HT1080 (cell line): ENCODE measurements at regions not wholly inside any gene's neighbourhood (a gene's known extent, or its start where the extent isn't known, plus 50 kb on each side); places are given as distances from the start of the nearest gene placed in this dataset.
"Not testable (repeated sequence)": the region's sequence is repeated elsewhere in the genome, so short reads cannot be mapped to it uniquely, and the experiment has no call there.

Experiments
- DNase-seq: peaks from one replicate; pipeline ENCODE4 v3.0.0-alpha.2; 2015; ENCODE audit warnings: low read depth

GRCh38 chr20:1811621-1812498 is 83.3 kb upstream of the SIRPA start:
- no peak for DNase-seq

GRCh38 chr20:1810926-1811620 is 84.1 kb upstream of the SIRPA start:
- no peak for DNase-seq

GRCh38 chr20:1810572-1810925 is 84.7 kb upstream of the SIRPA start:
- DNase-seq: no peak

GRCh38 chr20:1809611-1810510 is 85.3 kb upstream of the SIRPA start:
- DNase-seq: peak; percentile 58

GRCh38 chr20:1809131-1809572 is 86.1 kb upstream of the SIRPA start:
- peak; percentile 86 for DNase-seq

- no peak for DNase-seq
These were observed 87.1 kb upstream of the SIRPA start for GRCh38 chr20:1808101-1808500.

- DNase-seq: no peak
These were observed 87.8 kb upstream of the SIRPA start for GRCh38 chr20:1807394-1807793.

GRCh38 chr20:1806456-1806855 is 88.8 kb upstream of the SIRPA start:
- DNase-seq: no peak

- no peak for DNase-seq
These were observed 89.4 kb upstream of the SIRPA start for GRCh38 chr20:1805816-1806215.

- DNase-seq: no peak
These were observed 90.0 kb upstream of the SIRPA start for GRCh38 chr20:1805161-1805581.

- no peak for DNase-seq
These were observed 90.7 kb upstream of the SIRPA start for GRCh38 chr20:1804554-1804956.

GRCh38 chr20:1803932-1804501 is 91.2 kb upstream of the SIRPA start:
- DNase-seq: no peak

GRCh38 chr20:1803061-1803931 is 91.9 kb upstream of the SIRPA start:
- no peak for DNase-seq

- DNase-seq: no peak
These were observed 92.7 kb upstream of the SIRPA start for GRCh38 chr20:1802385-1803060.

- no peak for DNase-seq
These were observed 93.3 kb upstream of the SIRPA start for GRCh38 chr20:1801929-1802306.

- no peak for DNase-seq
These were observed 93.8 kb upstream of the SIRPA start for GRCh38 chr20:1801225-1801928.

GRCh38 chr20:1800777-1801176 is 94.4 kb upstream of the SIRPA start:
- no peak for DNase-seq

- DNase-seq: no peak
These were observed 95.0 kb upstream of the SIRPA start for GRCh38 chr20:1800180-1800579.

GRCh38 chr20:1799746-1800145 is 95.5 kb upstream of the SIRPA start:
- DNase-seq: not testable (repeated sequence)
